C4-2B (cell line): ENCODE measurements at regions not wholly inside any gene's neighbourhood (a gene's known extent, or its start where the extent isn't known, plus 50 kb on each side); places are given as distances from the start of the nearest gene placed in this dataset.
A peak's percentile ranks its signal among the peaks of the same experiment; 100 is the strongest.

Experiments used
- H3K27ac ChIP-seq: fragments of 450-650 bp; 2 replicates; pipeline ENCODE4 v1.5.1; 2017
- CTCF ChIP-seq: fragments of 450-650 bp; conservative IDR thresholded peaks from 2 replicates; pipeline ENCODE4 v1.5.1; 2017; ENCODE audit warnings: mild to moderate bottlenecking
- ZFX ChIP-seq: fragments of 450-650 bp; IDR thresholded peaks from 2 replicates; pipeline ENCODE4 v1.6.1; 2017

DNA sequence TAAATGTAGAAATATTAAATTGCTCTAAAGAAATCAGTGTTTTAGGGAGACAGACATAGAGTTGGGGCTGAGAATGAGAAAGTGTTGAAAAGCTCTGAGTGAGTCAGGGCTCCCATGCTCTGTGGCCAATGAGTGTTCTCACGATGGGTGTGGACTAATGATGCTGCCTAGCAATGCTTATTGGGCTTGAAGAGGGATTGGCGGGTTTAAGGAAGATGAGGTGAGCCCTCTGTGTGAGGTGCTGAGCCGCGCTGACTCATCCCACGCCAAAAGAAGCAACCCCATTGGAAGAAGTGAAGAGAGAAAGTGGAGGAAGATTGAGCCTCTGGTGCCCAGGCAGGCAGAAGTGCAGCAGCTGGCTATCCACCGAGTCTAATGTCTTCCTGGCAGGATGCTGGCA, 65.1 kb upstream of the DPT start:
- no peak overlapping the region for H3K27ac ChIP-seq
- TF ChIP-seq CTCF (no peak), ZFX (no peak)

GRCh38 chr1:168795681-168796080, 66.7 kb upstream of the DPT start:
- no peak overlapping the region for H3K27ac ChIP-seq
- TF ChIP-seq ZFX (no peak), CTCF (no peak)

GRCh38 chr1:168799927-168800605, 71.1 kb upstream of the DPT start:
- H3K27ac ChIP-seq = no peak overlapping the region
- TF ChIP-seq ZFX (no peak), CTCF (no peak)

DNA sequence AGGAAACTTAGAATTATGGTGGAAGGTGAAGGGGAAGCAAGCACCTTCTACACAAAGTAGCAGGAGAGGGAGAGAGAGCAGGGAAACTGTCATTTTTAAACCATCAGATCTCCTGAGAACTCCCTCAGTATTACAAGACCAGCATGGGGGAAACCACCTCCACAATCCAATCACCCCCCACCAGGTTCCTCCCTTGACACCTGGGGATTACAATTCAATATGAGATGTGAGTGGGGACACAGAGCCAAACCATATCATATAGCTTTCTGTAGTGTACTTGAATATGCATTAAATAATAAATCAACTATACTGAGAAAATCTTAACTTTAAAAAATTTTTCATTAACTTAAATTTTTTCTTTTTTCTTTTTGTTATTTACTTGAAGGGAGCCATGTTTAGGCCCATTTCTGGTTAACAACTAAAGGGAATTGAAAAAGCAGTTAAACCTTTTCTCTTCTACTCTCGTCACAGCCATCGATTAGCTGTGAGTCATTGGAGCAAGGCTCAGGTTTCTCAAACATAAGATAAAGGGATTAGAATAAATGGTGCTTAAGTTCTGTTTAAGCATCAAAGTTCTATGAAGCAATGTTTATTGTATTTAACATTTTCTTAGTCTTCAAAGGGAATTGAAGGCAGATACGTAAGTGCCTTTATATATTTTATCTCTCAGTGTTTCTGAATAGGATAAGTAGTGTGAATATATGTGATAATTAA, 72.2 kb upstream of the DPT start:
- TF ChIP-seq ZFX = no peak
- no peak for TF ChIP-seq CTCF
- no peak overlapping the region for H3K27ac ChIP-seq

DNA sequence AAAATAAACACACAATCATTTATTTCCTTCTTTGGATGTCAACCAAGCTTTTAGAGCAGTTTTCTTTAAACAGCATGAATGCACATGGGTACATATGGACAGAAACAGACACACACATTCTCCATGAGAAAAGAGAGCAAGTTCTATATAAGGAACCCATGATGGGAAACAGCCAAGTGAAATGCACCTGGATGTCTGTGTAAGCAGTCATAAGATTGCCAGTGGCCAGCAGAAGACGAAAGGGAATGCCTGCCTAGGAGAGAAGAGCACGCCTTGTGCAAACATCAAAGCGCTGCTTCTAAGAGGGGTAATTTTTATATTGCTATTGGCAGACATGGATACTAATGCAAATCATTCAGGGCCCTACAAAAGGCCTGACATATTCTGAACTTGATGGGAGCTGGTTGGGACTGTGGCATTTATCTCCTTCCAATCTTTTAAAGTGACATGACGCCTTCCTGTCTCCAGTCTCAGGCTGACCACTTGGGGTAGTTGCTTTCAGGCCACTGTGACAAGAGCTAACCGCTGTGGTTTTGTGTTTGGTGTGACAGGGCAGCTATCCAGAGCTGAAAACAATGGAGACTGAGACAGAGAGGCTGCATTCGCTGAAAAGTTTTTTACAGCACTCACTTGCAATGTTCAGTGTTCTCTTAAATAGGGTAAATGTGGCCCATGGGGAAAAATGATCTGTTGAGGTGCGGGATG, 75.0 kb upstream of the DPT start:
- TF ChIP-seq CTCF = no peak
- no peak for TF ChIP-seq ZFX
- peak overlapping the region; percentile 60; the same call in 1 of the 2 replicates for H3K27ac ChIP-seq

GRCh38 chr1:168806952-168807351, 77.9 kb upstream of the DPT start:
- no peak overlapping the region for H3K27ac ChIP-seq

More at GRCh38 chr1:168806952-168807351, 77.9 kb upstream of the DPT start:
- TF ChIP-seq CTCF = no peak
- TF ChIP-seq ZFX = no peak
